ENCODE measurements at regions not wholly inside any gene's neighbourhood (a gene's known extent, or its start where the extent isn't known, plus 50 kb on each side); places are given as distances from the start of the nearest gene placed in this dataset.

- DNase-seq = no peak
- H3K36me3 Mint-ChIP-seq (ENCODE audit: low read depth) = no peaks in the 10 kb centered on the region
- H3K4me1 Mint-ChIP-seq (ENCODE audit: low read depth) = no peaks in the 10 kb centered on the region
- H3K27me3 Mint-ChIP-seq (ENCODE audit: insufficient read depth) = no peaks in the 10 kb centered on the region
- TF ChIP-seq CTCF (IDR thresholded peaks at IDR 0.05) = no peak
- H3K4me3 Mint-ChIP-seq = no peak overlapping the region
- H3K9me3 Mint-ChIP-seq = peaks cover 6% of the 10 kb centered on the region; the same call in 1 of the 2 replicates
- H3K27ac Mint-ChIP-seq = no peak overlapping the region
Observed at GRCh38 chr4:11604821-11605220, 176.1 kb upstream of the HS3ST1 start.

GRCh38 chr4:11603591-11604194 is 175.0 kb upstream of the HS3ST1 start:
- no peaks in the 10 kb centered on the region for H3K36me3 Mint-ChIP-seq (ENCODE audit: low read depth)
- no peaks in the 10 kb centered on the region; the same call in none of the 2 replicates for H3K27me3 Mint-ChIP-seq (ENCODE audit: insufficient read depth)
- H3K4me3 Mint-ChIP-seq = no peak overlapping the region
- no peaks in the 10 kb centered on the region for H3K4me1 Mint-ChIP-seq (ENCODE audit: low read depth)
- no peak overlapping the region for H3K27ac Mint-ChIP-seq
- H3K9me3 Mint-ChIP-seq = peaks cover 7% of the 10 kb centered on the region
- no peak for TF ChIP-seq CTCF (IDR thresholded peaks at IDR 0.05)
- no peak for DNase-seq

- Mint-ChIP-seq H3K4me1 (ENCODE audit: low read depth) (no peaks in the 10 kb centered on the region), H3K9me3 (peaks cover 9% of the 10 kb centered on the region), H3K27ac (no peak overlapping the region), H3K27me3 (ENCODE audit: insufficient read depth) (no peaks in the 10 kb centered on the region; the same call in none of the 2 replicates), H3K36me3 (ENCODE audit: low read depth) (no peaks in the 10 kb centered on the region), H3K4me3 (no peak overlapping the region)
- no peak for DNase-seq
- TF ChIP-seq CTCF (IDR thresholded peaks at IDR 0.05) = no peak
Observed at GRCh38 chr4:11602606-11603340, 174.1 kb upstream of the HS3ST1 start.

- no peak overlapping the region for H3K27ac Mint-ChIP-seq
- no peaks in the 10 kb centered on the region; the same call in none of the 2 replicates for H3K27me3 Mint-ChIP-seq (ENCODE audit: insufficient read depth)
- no peak for TF ChIP-seq CTCF (IDR thresholded peaks at IDR 0.05)
- no peaks in the 10 kb centered on the region for H3K4me1 Mint-ChIP-seq (ENCODE audit: low read depth)
- no peak overlapping the region for H3K4me3 Mint-ChIP-seq
- no peak for DNase-seq
- peaks cover 9% of the 10 kb centered on the region for H3K9me3 Mint-ChIP-seq
- no peaks in the 10 kb centered on the region for H3K36me3 Mint-ChIP-seq (ENCODE audit: low read depth)
Observed at GRCh38 chr4:11599064-11599463, 170.4 kb upstream of the HS3ST1 start.

GRCh38 chr4:11598591-11598990 is 169.9 kb upstream of the HS3ST1 start:
- no peak overlapping the region for H3K27ac Mint-ChIP-seq
- no peaks in the 10 kb centered on the region for H3K4me1 Mint-ChIP-seq (ENCODE audit: low read depth)
- no peak for TF ChIP-seq CTCF (IDR thresholded peaks at IDR 0.05)
- H3K27me3 Mint-ChIP-seq (ENCODE audit: insufficient read depth) = no peaks in the 10 kb centered on the region; the same call in none of the 2 replicates
- H3K36me3 Mint-ChIP-seq (ENCODE audit: low read depth) = no peaks in the 10 kb centered on the region
- no peak overlapping the region for H3K4me3 Mint-ChIP-seq
- H3K9me3 Mint-ChIP-seq = peaks cover 9% of the 10 kb centered on the region
- DNase-seq = no peak
